ENCODE measurements at regions not wholly inside any gene's neighbourhood (a gene's known extent, or its start where the extent isn't known, plus 50 kb on each side); places are given as distances from the start of the nearest gene placed in this dataset.
"Not testable (repeated sequence)": the region's sequence is repeated elsewhere in the genome, so short reads cannot be mapped to it uniquely, and the experiment has no call there.

- no peak for DNase-seq (ENCODE audit: low read depth)
These were observed 182.8 kb upstream of the SMIM30 start for GRCh38 chr7:113301141-113301540.

GRCh38 chr7:113299748-113300147 lies 181.4 kb upstream of the SMIM30 start:
- no peak for DNase-seq (ENCODE audit: low read depth)

GRCh38 chr7:113298501-113298900 lies 180.1 kb upstream of the SMIM30 start:
- no peak for DNase-seq (ENCODE audit: low read depth)

- DNase-seq (ENCODE audit: low read depth): no peak
These were observed 176.4 kb upstream of the SMIM30 start for GRCh38 chr7:113294750-113295149.

GRCh38 chr7:113292105-113292504 lies 173.8 kb upstream of the SMIM30 start:
- DNase-seq (ENCODE audit: low read depth): no peak

GRCh38 chr7:113291058-113291457 lies 172.7 kb upstream of the SMIM30 start:
- DNase-seq (ENCODE audit: low read depth): no peak

- DNase-seq (ENCODE audit: low read depth): no peak
These were observed 170.9 kb upstream of the SMIM30 start for GRCh38 chr7:113289140-113289740.

- DNase-seq (ENCODE audit: low read depth): no peak
These were observed 167.1 kb upstream of the SMIM30 start for GRCh38 chr7:113285411-113285810.

GRCh38 chr7:113283861-113284260 lies 165.5 kb upstream of the SMIM30 start:
- no peak for DNase-seq (ENCODE audit: low read depth)

GRCh38 chr7:113282875-113283274 lies 164.5 kb upstream of the SMIM30 start:
- DNase-seq (ENCODE audit: low read depth): no peak

GRCh38 chr7:113281223-113281622 lies 162.9 kb upstream of the SMIM30 start:
- no peak for DNase-seq (ENCODE audit: low read depth)

- DNase-seq (ENCODE audit: low read depth): no peak
These were observed 160.9 kb upstream of the SMIM30 start for GRCh38 chr7:113279256-113279655.

GRCh38 chr7:113270790-113271189 lies 152.4 kb upstream of the SMIM30 start:
- no peak for DNase-seq (ENCODE audit: low read depth)

- not testable (repeated sequence) for DNase-seq (ENCODE audit: low read depth)
These were observed 151.2 kb upstream of the SMIM30 start for GRCh38 chr7:113269592-113269991.

GRCh38 chr7:113268757-113269156 lies 150.4 kb upstream of the SMIM30 start:
- no peak for DNase-seq (ENCODE audit: low read depth)

GRCh38 chr7:113267885-113268284 lies 149.5 kb upstream of the SMIM30 start:
- DNase-seq (ENCODE audit: low read depth): no peak

- no peak for DNase-seq (ENCODE audit: low read depth)
These were observed 148.9 kb upstream of the SMIM30 start for GRCh38 chr7:113267271-113267670.

GRCh38 chr7:113263749-113264148 lies 145.4 kb upstream of the SMIM30 start:
- no peak for DNase-seq (ENCODE audit: low read depth)

GRCh38 chr7:113263215-113263742 lies 144.9 kb upstream of the SMIM30 start:
- DNase-seq (ENCODE audit: low read depth): not testable (repeated sequence)

GRCh38 chr7:113256883-113257531 lies 138.7 kb upstream of the SMIM30 start:
- DNase-seq (ENCODE audit: low read depth): no peak

GRCh38 chr7:113247198-113247597 lies 128.8 kb upstream of the SMIM30 start:
- no peak for DNase-seq (ENCODE audit: low read depth)

GRCh38 chr7:113246738-113247137 lies 128.4 kb upstream of the SMIM30 start:
- no peak for DNase-seq (ENCODE audit: low read depth)

GRCh38 chr7:113232885-113233284 lies 114.5 kb upstream of the SMIM30 start:
- no peak for DNase-seq (ENCODE audit: low read depth)

- no peak for DNase-seq (ENCODE audit: low read depth)
These were observed 112.3 kb upstream of the SMIM30 start for GRCh38 chr7:113230691-113231090.
